PFSK-1 (cell line): ENCODE measurements at regions not wholly inside any gene's neighbourhood (a gene's known extent, or its start where the extent isn't known, plus 50 kb on each side); places are given as distances from the start of the nearest gene placed in this dataset.

Source experiments
- POLR2AphosphoS5 ChIP-seq: IDR thresholded peaks from 2 replicates; pipeline ENCODE4 v1.6.1; 2012; ENCODE audit warnings: low read depth, mild to moderate bottlenecking, control low read depth, low read length, moderate library complexity
- REST ChIP-seq, 2 experiments: IDR thresholded peaks; 2 replicates each; pipeline versions ENCODE4 v1.6.1 to v1.8.0; 2011 to 2012; ENCODE audit warnings: low read depth in 2 of 2, low read length in 2 of 2, control low read depth in 1 of 2, inconsistent platforms in 1 of 2, mild to moderate bottlenecking in 1 of 2, moderate library complexity in 1 of 2; ENCODE audit not compliant: insufficient read depth in 1 of 2
- SIN3A ChIP-seq: IDR thresholded peaks from 2 replicates; pipeline ENCODE4 v1.6.1; 2012; ENCODE audit warnings: mild to moderate bottlenecking, low read length, moderate library complexity, borderline replicate concordance; ENCODE audit not compliant: insufficient read depth
- TAF1 ChIP-seq: IDR thresholded peaks from 2 replicates; pipeline ENCODE4 v1.6.1; 2012; ENCODE audit warnings: low read length, control low read depth, borderline replicate concordance; ENCODE audit not compliant: insufficient read depth

GRCh38 chr13:80618781-80619180, 277.9 kb upstream of the SPRY2 start:
- TF ChIP-seq TAF1 (no peak), POLR2AphosphoS5 (no peak), REST (IDR thresholded peaks at IDR 0.05; ENCODE audit: insufficient read depth in 1 of 2, low read depth in 2 of 2, low read length in 2 of 2) (no peak), SIN3A (no peak)
